Stimulated activated CD4-positive, alpha-beta T cell treated with anti-CD3 and anti-CD28 coated beads, Interleukin-12 subunit alpha, Interleukin-12 subunit beta, amount 100 ng/mL, for 48 hours (primary cell): ENCODE measurements at regions not wholly inside any gene's neighbourhood (a gene's known extent, or its start where the extent isn't known, plus 50 kb on each side); places are given as distances from the start of the nearest gene placed in this dataset.
"Not testable (repeated sequence)": the region's sequence is repeated elsewhere in the genome, so short reads cannot be mapped to it uniquely, and the experiment has no call there.

Experiments used
- DNase-seq, 3 donors: peaks; one replicate each; pipeline ENCODE4 v3.0.0-alpha.2; 2020; ENCODE audit warnings: low read depth in 2 of 3, low spot score in 1 of 3

DNA sequence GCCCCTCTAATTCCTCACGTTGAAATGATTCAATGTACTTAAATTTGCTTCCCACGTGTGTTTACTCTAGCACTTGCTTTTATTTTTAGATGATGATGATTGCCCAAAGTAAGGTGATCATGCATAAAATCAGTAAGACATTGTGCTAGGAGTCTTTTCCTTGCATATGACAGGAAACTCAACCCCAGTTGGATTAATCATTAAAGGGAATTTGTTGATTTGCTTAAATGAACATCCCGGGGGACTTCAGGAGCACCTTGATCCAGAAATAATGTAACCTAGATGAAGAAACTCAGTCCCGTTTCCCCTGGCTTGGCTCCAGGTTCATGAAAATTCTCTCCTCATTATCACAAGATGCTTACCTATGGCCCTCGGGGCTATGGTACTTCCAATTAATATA is 106.1 kb upstream of the STC2 start:
- DNase-seq, result no peak

DNA sequence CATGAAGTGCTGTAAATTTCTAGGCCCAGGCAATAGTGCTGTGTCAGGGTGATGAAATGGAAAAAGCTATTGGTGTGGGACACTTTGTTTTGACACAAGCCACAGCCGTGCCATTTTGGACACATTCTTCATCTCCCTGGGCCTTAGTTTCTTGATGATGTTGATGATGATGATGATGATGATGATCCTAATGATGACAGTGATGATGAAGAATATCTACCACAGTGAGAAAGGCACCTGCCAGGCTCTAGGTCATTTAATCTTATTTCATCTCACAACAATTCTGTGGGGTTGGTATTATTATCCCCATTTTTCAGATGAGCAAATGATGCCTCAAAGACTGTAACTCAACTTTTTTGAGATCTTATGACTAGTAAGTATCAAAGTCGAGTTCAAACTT is 102.2 kb upstream of the STC2 start:
- DNase-seq, result no peak

DNA sequence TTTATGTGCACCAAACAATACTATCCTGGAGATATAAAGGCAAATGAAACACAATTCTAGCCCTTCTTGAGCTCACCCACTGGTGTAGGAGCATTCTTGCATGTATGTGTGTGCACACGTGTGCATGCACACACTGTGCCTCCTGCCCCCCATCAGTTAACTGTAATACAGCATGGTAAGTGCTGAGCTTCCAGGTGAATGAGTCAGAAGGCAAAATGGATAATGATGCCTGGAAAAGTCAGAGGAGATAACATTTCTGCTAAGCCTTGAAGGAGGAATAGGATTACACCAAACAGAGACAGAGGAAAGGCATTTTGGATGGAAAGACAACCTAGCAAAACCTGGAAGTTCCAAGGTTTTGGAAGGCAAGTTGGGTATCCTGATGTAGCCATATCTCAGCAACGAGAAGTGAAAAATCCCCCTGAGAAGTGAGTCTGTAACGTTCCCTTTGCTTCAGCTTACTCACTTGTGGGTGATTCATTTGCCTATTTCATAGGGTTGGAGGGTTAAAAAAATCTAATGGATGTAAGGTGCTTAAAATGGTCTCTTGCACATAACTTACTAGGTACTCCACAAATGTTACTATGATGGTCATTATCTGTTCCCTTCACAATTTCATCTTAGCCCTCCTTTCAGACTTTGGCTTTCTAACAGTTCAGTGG is 101.4 kb upstream of the STC2 start:
- DNase-seq, result no peak

DNA sequence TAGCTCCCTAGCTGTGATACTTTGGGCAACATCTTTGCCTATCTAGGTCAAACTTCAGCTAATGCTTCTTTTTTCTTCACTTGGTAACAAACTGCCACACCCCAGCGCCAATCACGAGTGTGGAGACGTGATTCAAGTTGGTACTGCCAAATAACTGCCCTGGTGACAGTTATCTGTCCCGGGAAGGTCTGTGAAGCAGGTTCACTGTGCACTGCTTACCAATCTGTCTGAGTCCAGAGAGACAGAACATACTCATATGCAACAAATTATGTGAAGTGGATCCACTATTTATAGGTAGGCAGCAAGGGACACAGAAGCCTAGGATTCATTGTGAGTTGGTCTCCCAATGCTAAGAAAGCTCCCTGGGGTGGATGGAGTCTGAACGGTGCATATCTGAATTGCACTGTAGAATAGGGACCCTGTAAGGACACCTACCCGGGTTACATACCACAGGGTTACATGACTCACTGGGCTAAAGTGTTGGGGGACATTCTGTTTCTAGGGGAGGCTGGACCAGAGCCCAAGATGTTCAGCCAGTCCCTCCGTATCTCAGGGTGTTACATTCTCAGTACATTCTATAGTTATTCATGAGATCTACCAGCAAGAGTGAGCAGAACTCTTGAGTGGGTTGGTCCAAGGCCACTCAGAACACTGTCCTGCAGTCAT is 95.4 kb upstream of the STC2 start:
- no peak for DNase-seq

DNA sequence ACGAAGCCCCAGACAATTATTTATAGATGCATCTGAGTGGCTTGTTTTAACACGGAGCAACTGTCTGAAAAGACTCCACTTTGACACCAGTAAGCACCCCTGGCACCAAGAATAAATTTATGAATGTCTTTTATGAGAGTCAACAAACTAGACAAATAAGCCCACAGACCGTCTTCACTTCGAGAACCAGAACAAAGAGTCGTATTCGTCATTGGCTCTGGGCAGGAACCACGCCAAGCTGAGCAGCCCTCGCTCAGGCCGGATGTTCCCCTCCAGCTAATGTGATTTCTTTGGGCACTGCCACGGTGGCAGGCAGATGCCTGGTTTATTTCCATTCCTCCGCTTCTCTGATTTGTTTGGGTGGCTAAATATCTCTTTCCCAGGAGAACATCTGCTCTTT is 91.9 kb upstream of the STC2 start:
- DNase-seq, result no peak

DNA sequence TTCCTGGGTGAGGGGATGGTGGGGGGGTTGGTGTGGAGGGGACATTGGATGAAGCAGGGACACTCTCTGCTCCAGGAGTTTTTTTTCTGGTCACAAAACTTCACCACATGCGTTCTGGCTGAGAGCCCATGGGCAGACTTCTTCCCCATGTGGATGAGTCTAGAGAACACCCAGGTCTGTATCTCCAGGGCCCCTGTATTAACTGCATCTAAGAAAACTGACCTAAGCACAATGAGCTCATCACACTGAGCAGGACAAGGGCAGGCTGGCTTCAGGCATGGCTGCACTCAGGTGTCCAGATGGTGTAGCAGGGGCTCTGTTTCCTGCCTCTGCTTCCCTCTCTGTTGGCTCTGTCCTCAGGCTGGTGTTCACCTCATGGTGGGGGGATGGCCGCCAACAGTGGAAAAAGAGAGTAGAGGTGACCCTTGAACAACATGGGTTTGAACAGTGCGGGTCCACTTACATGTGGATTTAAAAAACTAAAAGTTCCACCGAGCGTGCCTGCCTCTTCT is 85.3 kb upstream of the STC2 start:
- no peak for DNase-seq

DNA sequence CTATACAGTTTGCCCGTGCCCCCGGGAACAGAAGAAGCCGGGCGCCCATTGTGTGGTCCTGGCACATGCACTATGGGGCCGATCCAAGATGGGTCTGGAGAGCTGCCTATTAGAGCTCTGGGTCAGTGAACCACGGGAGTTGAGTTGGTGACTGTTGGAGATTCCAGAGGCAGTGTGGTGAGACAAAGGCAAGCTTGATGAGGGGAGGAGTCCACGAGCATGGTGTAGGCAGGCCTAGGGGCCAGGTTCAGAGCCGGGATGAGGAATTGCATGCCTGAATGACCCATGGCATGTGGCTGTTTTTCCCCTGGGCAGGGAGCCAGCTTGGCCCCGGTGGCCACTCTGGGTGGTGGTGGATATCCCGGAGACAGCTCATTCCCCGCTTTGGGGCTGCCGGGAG is 84.4 kb upstream of the STC2 start:
- no peak for DNase-seq

DNA sequence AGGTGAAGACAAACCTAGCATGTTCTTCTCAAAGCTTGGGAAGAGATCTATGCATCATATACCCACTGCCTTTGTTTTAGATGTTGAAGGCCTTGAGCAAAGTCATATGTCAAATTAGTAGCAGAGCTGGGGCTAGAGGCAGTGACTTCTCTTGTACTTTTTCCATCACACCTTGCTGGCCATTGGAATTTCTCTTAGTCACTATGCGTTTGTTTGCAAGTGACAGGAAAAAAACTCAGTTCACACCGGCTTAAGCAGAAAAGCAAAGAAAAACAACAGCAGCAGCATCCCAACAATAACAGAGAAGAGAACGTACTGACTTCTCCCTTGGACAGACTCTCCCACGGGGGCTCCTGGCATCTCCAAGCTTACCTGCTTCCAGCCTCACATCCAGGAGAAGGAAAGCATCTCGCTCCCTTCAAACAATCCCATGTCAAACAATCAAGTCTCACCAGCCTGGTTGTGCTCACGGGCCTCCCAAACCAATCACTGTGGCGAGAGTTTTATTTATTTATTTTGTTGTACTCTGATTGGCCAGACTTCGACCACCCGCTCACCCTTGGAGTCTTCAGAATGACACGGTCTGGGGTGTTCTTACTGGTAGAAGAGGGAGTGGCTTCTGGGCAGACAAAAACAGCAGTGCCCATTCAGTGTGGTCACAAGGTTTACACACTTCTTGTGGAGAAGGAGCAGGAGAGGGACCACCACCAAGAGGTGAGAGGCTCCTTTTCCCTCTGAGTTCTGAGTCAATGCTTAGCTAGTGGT is 83.8 kb upstream of the STC2 start:
- DNase-seq, result no peak

DNA sequence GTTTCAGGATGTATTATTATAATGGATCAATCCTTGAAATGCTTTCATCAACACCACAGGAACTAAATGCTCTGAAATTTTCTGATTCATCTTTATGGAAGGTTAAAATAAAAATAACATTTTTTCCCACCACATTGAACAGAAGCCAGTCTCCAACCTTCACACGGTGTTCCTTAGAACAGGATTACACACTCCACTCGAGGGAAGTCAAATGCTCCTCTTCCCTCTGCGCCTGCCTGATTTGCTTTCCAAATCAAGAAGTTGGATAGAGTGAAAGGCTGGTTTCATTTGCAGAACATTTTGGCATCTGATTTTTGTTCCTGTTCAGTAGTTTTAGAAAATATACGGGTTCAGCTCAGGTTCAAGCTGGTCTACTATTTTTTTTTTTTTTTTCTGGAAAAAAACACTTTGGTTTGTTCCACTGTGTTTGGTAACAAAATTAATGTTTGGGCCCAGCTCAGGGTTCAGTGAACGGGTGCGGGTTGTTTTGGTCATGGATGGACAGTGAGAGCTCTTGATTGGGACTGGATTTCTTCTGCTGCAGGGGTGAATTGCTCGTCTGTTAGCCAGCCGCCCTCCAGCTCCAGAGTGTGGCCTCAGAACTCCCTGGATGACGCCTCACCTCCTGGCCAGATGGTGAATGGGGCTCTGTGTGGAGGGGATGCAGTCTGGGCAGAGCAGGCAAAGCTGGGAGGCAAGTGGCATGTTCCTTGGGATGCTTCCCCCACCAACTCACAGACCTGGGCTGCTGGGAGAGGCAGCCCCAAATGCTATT is 82.4 kb upstream of the STC2 start:
- DNase-seq, result no peak

DNA sequence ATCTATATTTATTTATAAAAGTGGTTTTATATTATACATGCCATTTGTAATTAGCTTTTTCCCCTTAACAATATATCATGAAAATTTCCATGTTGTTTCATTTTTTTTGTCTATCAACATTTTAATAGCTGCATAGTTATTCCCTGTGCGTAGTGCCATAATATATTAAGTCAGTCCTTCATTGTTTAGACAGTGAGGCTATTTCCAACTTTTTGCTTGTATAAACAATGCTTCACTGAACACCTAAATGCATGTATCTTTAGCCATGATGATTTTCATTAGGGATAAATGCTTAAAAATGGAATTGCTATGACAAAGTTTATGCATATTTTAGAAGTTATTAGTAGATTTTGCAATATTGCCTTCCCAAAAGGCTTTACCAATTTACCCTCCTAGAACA is 80.7 kb upstream of the STC2 start:
- DNase-seq, result no peak

DNA sequence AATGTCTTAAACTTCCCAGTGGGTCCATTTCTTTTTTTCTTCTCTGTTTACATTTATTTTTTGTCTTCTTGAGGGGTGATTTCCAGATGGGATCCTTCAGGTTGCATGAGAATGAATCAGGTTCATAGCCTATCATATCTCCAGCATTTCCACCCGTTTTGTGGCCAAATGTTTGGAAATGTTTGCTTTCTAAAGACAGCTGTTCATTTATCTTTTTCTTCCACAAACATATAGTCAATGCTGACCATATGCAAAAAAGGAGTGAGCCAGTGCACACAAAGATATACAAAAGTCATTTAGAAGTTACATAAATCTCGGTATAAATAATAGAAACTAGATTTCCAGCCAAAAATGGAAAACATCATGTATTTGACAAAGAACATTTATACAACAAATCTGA is 71.6 kb upstream of the STC2 start:
- DNase-seq, result no peak

DNA sequence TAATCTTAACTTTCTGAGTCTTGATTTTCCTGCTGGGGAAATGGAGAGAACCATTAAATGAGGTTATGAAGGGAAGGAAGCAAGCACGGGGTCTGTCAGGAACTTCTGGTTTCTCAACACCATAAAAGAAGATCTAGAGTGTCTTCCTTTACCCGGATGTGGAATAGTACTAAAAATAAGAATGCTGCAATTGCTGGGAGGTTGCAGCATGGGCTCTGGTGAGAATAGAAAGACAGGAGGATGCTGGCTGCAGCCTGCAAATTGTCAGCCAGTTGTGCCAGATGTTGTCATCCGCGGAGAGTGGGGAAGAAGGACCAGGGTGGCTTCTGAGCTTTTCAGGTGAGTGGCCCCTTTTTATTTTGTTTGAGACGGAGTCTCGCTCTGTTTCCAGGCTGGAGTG is 69.3 kb upstream of the STC2 start:
- no peak for DNase-seq

DNA sequence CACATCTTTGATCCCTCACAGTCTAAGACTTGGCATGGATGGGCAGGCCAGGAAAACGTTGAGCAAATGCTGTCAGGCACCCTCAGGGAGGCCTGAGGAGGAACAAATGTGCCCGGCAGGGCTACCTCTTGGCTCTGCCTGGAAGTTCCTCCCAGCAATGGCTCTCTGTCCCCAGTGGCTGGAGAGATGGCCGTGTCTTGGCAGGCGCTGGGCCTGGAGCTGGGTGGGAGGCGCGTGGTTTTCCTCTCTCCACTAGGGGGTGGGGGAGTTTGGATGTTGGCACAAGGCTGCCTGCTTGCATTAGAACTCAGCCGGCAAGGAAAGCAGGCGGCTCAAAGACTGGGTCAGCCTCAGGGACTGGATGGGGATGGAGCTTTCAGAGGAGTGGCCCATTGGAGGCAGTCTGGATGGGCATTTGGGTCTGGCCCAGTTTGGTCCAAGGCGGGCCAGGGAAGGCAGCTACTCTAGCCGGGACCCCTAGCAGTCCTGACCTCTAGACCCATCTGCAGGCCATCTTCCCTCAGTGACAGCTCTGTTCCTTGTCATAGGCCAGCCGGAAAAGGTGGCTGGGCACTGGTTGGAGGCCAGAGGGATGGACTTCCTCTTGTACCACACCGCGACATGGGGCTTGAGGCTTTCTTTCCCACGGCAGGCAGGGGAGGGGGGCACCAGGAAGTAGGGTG is 68.2 kb upstream of the STC2 start:
- DNase-seq, result no peak

DNA sequence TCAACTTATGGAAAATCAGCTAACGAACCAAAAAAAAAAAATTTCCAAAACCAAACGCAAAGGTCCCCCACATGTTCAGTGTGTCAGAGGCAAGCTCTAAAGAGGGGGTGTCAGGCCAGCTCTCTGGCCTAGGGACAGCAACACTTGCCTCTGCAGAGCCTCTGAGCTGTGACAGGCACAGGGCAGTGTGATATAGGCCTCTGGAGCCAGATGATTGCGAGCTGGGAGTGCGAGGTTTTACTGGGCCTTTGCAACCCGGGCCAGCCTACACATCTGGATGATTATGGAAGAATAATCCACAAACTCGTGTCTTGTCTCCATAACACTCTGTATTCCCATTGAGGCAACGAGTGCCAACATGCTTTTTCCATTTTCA is 67.7 kb upstream of the STC2 start:
- DNase-seq, result no peak

DNA sequence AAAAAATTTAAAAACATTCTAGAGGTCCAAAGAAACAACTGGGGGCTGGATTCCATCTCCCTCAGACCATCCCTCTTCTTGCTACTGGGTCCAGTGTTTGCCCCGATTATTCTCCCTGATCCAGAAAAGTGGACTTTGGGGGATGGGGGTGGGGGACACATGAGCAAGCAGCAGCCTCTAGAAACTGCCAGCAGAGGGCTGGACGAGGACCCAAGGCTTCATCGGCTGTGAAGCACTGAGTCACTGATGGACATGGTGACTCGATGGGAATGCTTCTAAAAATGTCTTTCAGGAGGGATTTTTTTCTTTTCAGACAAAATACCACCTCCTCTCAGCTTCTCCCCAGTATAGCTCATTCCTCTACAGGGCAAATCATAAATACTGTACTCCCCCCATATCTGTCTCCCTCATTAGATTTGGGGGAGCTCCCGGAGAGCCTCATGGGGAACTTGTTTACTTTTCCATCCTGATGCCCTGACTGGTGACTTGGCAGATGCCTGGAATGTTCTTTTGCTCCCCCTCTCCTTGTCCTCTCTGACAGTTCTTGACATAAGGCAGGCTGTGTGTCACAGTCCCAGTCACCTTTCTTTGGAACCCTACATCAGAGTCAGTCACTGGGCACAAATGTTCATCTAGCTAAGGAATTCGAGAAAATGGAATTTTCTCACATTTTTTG is 67.2 kb upstream of the STC2 start:
- DNase-seq, result no peak

DNA sequence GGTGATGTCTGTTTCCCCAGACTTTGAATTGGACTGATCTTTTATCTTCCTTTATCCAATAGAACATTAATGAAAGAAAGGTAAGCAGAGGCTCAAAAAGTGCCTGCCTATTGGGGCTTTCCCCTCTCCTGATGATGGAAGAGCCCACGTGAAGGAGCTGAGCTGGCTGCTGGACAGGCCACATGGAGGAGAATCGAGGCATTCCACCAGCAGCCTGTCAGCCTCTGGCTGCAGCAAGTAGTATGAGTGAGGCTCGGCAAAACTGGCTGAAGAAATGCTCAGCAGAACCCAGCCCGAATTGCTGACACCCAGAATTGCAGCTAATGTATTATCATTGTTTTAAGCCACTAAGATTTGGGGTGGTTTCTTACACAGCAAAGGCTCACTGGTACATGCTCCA is 66.5 kb upstream of the STC2 start:
- DNase-seq, result no peak

DNA sequence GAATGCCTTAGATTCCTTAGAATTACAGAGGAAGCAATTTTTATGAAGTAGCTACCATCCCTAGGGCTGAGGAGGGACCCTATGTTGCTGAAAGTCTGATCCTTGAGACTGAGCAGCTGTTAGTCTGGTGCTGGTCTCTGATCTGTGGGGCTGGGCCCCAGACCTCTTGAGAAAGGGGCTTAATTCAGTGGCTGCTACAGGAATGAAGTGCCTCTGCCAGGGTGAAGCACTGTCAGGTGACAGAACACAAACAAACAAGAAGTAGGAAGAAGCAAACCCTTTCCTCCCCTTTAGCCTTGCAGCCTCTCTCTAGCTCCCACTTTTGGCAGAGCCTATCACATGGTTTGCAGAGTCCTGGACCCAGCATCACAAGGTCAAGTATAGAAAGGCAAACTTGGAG is 64.0 kb upstream of the STC2 start:
- DNase-seq, result no peak

DNA sequence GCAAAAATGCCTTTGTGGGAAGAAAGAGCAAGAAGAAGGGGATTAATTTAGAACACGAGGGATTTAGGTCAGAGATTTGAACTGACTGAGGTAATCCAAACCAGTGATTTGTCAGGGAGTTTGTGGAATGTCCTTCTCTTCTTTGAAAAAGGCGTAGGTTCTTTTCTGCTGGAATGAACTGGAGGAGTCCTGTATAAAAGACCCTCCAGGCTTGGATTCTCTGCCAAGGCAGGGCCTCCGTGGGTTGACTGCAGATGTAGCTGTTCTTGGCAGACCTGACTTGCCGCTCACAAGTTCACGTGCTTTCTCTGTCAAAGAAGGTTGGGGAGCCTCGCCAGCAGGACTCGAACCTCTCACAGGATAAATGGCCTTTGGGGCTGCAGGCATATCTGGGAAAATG is 62.8 kb upstream of the STC2 start:
- DNase-seq, result no peak

DNA sequence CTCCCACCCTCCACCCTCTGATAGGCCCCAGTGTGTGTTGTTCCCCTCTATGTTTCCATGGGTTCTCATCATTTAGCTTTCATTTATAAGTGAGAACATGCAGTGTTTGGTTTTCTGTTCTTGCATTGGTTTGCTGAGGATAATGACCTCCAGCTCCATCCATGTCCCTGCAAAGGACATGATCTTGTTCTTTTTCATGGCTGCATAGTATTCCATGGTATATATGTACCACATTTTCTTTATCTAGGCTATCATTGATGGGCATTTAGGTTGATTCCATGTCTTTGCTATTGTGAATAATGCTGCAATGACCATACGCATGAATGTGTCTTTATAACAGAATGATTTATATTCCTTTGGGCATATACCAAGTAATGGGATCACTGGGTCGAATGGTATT is 59.1 kb upstream of the STC2 start:
- not testable (repeated sequence) for DNase-seq

DNA sequence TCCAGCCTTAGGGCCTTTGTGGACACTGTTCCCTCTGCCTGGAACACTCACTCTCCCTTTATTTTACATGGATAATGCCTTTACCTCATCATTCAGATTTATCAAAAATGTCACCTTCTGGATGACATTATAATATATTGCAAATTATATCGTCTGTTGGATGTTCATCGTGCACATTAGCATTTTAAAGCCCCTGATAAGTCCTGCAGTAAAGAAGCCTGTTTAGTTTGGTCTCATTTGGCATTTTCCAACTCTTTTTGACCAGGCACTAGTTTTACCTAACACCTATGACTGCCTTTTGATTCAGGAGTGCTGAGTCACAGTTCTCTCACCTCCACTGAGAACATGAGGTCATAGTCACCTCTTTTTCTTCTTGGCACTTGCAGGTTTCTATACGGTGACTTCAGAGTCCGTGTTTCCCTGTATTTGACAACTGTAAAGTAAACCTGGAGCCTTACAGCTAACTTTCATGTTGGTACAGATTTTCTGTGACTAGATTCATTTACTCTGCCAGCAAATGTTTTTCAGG is 57.7 kb upstream of the STC2 start:
- DNase-seq, result no peak
